GM18909 (cell line): ENCODE measurements at regions not wholly inside any gene's neighbourhood (a gene's known extent, or its start where the extent isn't known, plus 50 kb on each side); places are given as distances from the start of the nearest gene placed in this dataset.

Experiments
- ATAC-seq: cut with Tn5 transposase; IDR thresholded peaks from one replicate; pipeline ENCODE4 v1.9.1; 2021; ENCODE audit warnings: mild to moderate bottlenecking; ENCODE audit not compliant: unreplicated experiment, poor library complexity

- no peak for ATAC-seq
Measured at GRCh38 chr5:148941810-148942209, 115.4 kb downstream of the ADRB2 start.

- ATAC-seq = no peak
Measured at GRCh38 chr5:148949841-148950470, 112.9 kb downstream of the SH3TC2 start.

DNA sequence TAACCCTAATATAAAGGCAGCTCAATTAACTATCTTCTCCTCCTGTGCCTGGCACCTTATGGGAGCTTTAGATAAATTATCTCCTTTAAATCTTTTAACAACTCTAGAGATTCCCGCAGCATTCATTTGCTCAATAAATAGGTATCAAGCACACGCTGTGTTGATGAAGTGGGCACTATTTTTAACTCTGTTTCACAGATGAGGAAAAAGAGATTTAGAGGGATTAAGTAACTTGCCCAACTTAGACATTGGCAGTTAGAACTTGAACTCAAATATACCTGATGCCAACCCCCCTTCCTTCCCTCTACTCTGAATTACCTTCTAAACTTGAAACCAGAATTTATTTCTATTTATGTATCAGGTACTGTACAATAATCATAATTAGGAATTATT lies 112.4 kb downstream of the SH3TC2 start:
- ATAC-seq = no peak

DNA sequence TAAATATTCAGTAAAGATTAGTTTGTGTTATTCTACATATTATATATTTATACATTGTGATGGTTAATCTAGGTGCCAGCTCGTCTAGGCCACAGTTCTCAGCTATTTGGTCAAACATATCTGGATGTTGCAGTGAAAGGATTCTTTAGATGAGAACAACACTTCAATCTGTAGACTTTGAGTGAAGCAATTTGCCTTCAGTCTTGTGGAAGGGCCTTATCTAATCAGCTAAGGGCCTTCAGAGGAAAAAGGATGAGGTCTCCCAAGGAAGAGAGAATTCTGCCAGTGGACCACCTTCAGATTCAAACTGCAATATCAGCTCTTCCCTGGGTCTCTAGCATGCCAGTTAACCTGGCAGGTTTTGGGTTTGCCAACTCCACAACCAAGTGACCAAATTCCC lies 112.0 kb downstream of the SH3TC2 start:
- ATAC-seq = no peak

DNA sequence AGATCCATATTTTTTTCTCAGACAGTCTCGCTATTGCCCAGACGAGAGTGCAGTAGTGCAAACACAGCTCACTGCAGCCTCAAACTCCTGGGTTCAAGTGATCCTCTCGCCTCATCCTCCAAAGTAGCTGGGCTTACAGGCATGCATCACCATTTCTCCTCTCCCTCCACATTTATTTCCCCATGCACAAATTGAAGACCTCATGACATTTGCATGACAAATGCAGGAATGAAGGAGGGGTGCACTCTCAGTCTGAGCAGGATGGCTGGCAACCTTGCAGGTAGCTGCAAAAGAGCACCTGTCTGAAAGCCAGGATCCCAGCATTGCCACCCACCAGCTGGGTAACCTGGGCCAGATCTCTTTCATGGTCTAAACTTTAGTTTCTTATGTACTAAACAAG lies 111.2 kb downstream of the SH3TC2 start:
- ATAC-seq = no peak

- no peak for ATAC-seq
Measured at GRCh38 chr5:148952097-148952867, 110.6 kb downstream of the SH3TC2 start.

DNA sequence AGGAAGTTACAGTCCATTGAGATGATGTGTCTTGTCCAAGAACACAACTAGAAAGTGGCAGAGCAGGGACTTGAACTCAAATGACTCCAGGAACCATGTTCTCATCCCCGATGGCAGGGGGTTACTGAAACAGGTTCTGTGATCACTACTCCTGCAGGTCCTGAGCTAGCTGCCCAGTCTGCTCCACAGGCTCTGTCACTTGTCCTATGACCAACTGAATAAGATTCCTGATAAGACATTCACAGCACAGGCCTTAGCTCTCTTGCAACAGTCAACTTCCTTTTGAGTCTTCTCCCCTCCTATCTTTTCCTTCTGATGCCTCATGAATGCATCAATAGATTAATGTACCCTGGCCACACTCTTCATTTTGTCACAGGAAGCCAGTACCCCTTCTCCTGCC lies 109.2 kb downstream of the SH3TC2 start:
- no peak for ATAC-seq
